ENCODE measurements at regions not wholly inside any gene's neighbourhood (a gene's known extent, or its start where the extent isn't known, plus 50 kb on each side); places are given as distances from the start of the nearest gene placed in this dataset.
"Not testable (repeated sequence)": the region's sequence is repeated elsewhere in the genome, so short reads cannot be mapped to it uniquely, and the experiment has no call there.

GRCh38 chr2:20499387-20499786 lies 52.5 kb downstream of the RHOB start:
- DNase-seq = no peak

GRCh38 chr2:20501974-20502373 lies 55.1 kb downstream of the RHOB start:
- no peak for DNase-seq

- DNase-seq = not testable (repeated sequence)
Observed at GRCh38 chr2:20502496-20502895, 55.6 kb downstream of the RHOB start.

- DNase-seq = no peak
Observed at GRCh38 chr2:20504174-20504573, 57.3 kb downstream of the RHOB start.

- no peak for DNase-seq
Observed at GRCh38 chr2:20506201-20506685, 59.4 kb downstream of the RHOB start.

GRCh38 chr2:20507166-20507692 lies 60.4 kb downstream of the RHOB start:
- no peak for DNase-seq

GRCh38 chr2:20507711-20508110 lies 60.8 kb downstream of the RHOB start:
- DNase-seq = no peak

- no peak for DNase-seq
Observed at GRCh38 chr2:20509301-20509769, 62.5 kb downstream of the RHOB start.

GRCh38 chr2:20509770-20510490 lies 63.1 kb downstream of the RHOB start:
- DNase-seq = peak; percentile 91

GRCh38 chr2:20511130-20511529 lies 64.3 kb downstream of the RHOB start:
- DNase-seq = no peak

GRCh38 chr2:20512061-20512605 lies 65.3 kb downstream of the RHOB start:
- DNase-seq = no peak

GRCh38 chr2:20513946-20514345 lies 67.1 kb downstream of the RHOB start:
- DNase-seq = no peak

- DNase-seq = no peak
Observed at GRCh38 chr2:20514596-20515269, 67.9 kb downstream of the RHOB start.

- DNase-seq = no peak
Observed at GRCh38 chr2:20515290-20516220, 68.7 kb downstream of the RHOB start.

- no peak for DNase-seq
Observed at GRCh38 chr2:20516291-20516645, 69.4 kb downstream of the RHOB start.

- DNase-seq = no peak
Observed at GRCh38 chr2:20516646-20517341, 69.9 kb downstream of the RHOB start.

GRCh38 chr2:20519309-20519708 lies 72.4 kb downstream of the RHOB start:
- DNase-seq = no peak

- DNase-seq = no peak
Observed at GRCh38 chr2:20520128-20520527, 73.3 kb downstream of the RHOB start.

- no peak for DNase-seq
Observed at GRCh38 chr2:20521193-20521592, 74.3 kb downstream of the RHOB start.

- DNase-seq = no peak
Observed at GRCh38 chr2:20521682-20522189, 74.9 kb downstream of the RHOB start.

- no peak for DNase-seq
Observed at GRCh38 chr2:20523073-20523798, 76.4 kb downstream of the RHOB start.
